ENCODE measurements at regions not wholly inside any gene's neighbourhood (a gene's known extent, or its start where the extent isn't known, plus 50 kb on each side); places are given as distances from the start of the nearest gene placed in this dataset.

DNA sequence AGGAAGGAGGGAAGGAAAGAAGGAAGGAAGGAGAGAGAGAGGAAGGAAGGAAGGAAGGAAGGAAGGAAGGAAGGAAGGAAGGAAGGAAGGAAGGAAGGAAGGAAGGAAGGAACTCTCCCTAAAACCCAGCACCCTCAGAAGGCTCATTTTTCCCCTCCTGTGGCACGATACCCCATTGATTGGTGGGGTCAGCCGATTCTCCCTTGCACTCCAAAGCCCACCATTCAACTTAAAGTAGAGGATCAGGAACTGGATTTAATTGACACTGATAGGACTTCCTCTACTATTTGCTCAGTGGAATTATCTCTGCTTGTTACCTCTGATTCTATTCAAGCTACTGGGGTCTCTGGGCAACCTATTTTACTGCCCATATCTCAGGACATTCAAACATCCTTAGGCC is 199.2 kb upstream of the MAOA start:
- TF ChIP-seq, protein P1, sequence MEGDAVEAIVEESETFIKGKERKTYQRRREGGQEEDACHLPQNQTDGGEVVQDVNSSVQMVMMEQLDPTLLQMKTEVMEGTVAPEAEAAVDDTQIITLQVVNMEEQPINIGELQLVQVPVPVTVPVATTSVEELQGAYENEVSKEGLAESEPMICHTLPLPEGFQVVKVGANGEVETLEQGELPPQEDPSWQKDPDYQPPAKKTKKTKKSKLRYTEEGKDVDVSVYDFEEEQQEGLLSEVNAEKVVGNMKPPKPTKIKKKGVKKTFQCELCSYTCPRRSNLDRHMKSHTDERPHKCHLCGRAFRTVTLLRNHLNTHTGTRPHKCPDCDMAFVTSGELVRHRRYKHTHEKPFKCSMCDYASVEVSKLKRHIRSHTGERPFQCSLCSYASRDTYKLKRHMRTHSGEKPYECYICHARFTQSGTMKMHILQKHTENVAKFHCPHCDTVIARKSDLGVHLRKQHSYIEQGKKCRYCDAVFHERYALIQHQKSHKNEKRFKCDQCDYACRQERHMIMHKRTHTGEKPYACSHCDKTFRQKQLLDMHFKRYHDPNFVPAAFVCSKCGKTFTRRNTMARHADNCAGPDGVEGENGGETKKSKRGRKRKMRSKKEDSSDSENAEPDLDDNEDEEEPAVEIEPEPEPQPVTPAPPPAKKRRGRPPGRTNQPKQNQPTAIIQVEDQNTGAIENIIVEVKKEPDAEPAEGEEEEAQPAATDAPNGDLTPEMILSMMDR (IDR thresholded peaks at IDR 0.05), result no peak

DNA sequence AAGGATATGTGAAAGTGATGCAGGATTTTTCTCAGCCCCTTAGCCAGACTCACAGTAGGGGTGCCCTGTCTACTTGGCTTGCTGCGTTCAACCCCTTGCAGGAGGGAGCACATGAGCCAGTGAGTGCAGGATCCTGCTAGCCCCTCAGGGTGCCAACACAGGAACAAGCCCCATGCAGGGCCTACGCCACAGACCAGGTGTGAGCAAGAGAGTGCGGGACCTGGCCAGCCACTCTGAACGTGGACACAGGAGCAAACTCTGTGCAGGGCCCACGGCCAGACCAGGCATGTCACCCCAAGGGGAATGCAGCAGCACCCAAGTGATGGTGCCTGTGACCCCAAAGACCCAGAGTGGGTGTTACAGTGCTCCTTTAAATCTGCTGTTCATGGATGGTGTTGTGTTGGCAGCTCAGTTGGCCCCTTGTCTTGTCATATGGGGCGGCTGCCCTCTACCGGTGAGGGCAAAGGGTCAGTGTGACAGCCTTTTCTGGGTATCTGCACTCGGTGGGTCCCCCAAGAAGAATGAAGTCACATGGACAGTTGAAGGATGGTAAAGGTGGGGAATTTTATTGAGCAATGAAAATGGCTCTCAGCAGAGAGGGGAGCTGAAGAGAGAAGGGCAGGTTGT is 188.4 kb upstream of the MAOA start:
- Mint-ChIP-seq H3K4me1 (ENCODE audit: low read depth) (no peaks in the 10 kb centered on the region), H3K27ac (ENCODE audit: unreplicated experiment) (no peak overlapping the region), H3K4me3 (ENCODE audit: unreplicated experiment) (no peak overlapping the region), H3K27me3 (ENCODE audit: low read depth) (no peaks in the 10 kb centered on the region), H3K36me3 (ENCODE audit: low read depth) (no peaks in the 10 kb centered on the region), H3K9me3 (ENCODE audit: low read depth) (peaks cover 8% of the 10 kb centered on the region)
- TF ChIP-seq, protein P1 (IDR thresholded peaks at IDR 0.05), result no peak
- DNase-seq (ENCODE audit: low spot score), result peak; percentile 78

More for the DNA sequence above, 199.2 kb upstream of the MAOA start:
- Mint-ChIP-seq H3K4me1 (ENCODE audit: low read depth) (no peaks in the 10 kb centered on the region), H3K27me3 (ENCODE audit: low read depth) (no peaks in the 10 kb centered on the region), H3K36me3 (ENCODE audit: low read depth) (no peaks in the 10 kb centered on the region), H3K4me3 (ENCODE audit: unreplicated experiment) (no peak overlapping the region), H3K9me3 (ENCODE audit: low read depth) (peaks cover 20% of the 10 kb centered on the region), H3K27ac (ENCODE audit: unreplicated experiment) (no peak overlapping the region)
- no peak for DNase-seq (ENCODE audit: low spot score)

DNA sequence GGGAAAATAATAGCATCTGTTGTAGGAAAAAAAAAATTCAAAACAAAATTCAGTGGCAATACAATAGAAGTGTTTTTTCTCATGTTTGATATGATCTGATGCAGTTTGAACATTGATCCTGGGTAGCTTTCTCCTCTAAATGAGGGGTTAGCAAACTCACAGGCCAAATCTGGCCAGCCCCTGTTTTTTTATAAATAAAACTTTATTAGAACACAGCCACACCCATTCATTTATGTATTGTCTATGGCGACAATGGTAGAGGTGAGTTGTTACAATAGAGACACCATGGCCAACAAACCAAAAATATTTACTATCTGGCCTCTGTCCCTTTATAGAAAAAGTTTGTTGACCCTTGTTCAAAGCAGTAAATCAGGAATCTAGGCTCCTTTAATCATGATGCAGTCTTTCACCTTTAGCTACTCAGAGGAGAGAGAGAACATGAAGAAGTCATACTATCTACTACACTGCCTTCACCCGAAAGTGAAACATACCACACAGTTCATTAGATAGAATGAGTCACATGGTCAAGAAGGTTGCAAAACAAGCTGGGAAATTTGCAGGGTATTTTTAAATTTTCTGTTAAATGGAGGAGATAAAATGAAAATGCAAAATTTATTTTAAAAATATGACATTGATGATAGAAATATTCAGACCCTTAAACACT is 186.6 kb upstream of the MAOA start:
- TF ChIP-seq, protein P1 (IDR thresholded peaks at IDR 0.05), result no peak
- no peaks in the 10 kb centered on the region for H3K4me1 Mint-ChIP-seq (ENCODE audit: low read depth)
- no peaks in the 10 kb centered on the region for H3K27me3 Mint-ChIP-seq (ENCODE audit: low read depth)
- DNase-seq (ENCODE audit: low spot score), result no peak
- H3K27ac Mint-ChIP-seq (ENCODE audit: unreplicated experiment), result no peak overlapping the region
- no peak overlapping the region for H3K4me3 Mint-ChIP-seq (ENCODE audit: unreplicated experiment)
- H3K36me3 Mint-ChIP-seq (ENCODE audit: low read depth), result no peaks in the 10 kb centered on the region
- peaks cover 8% of the 10 kb centered on the region for H3K9me3 Mint-ChIP-seq (ENCODE audit: low read depth)

DNA sequence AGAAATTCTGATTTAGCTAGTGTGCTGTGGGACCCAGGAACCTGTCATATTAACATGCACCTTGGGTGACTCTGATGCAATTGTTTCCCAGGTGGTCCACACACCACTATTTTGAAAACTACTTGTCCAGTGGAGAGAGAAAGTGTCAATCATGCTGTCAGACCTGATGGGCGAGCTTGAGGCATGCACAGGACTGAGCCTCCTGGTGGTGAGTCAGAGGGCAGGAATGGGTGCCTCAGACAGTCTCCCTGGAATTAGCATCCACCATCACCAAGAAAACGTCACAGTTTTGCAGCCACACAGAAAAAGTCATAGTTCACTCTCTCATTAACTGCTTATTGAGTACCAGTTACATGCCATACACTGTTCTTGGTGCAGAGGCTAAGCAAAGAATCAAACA is 181.8 kb upstream of the MAOA start:
- H3K4me3 Mint-ChIP-seq (ENCODE audit: unreplicated experiment), result no peak overlapping the region
- DNase-seq (ENCODE audit: low spot score), result no peak
- H3K9me3 Mint-ChIP-seq (ENCODE audit: low read depth), result peaks cover 8% of the 10 kb centered on the region
- H3K4me1 Mint-ChIP-seq (ENCODE audit: low read depth), result no peaks in the 10 kb centered on the region
- TF ChIP-seq, protein P1 (IDR thresholded peaks at IDR 0.05), result no peak
- no peak overlapping the region for H3K27ac Mint-ChIP-seq (ENCODE audit: unreplicated experiment)
- no peaks in the 10 kb centered on the region for H3K27me3 Mint-ChIP-seq (ENCODE audit: low read depth)
- H3K36me3 Mint-ChIP-seq (ENCODE audit: low read depth), result no peaks in the 10 kb centered on the region

DNA sequence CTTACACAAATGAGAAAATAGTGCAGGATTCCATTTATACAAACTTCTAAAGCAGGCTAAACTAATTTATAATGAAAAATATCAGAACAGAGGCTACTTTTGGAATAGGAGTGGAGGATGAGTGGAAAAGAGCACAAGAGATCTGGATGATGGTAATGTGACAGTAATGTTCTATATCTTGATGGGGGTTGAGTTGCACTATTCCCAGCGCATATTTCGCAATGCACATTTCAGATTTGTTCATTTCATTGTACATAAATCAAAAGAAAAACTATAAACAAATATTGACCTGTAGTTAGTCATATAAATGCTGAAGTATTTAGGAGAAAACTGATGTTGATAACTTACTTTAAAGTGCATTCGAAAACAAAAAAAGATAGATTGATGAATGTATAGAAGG is 177.0 kb upstream of the MAOA start:
- Mint-ChIP-seq H3K4me1 (ENCODE audit: low read depth) (no peaks in the 10 kb centered on the region), H3K27me3 (ENCODE audit: low read depth) (no peaks in the 10 kb centered on the region), H3K9me3 (ENCODE audit: low read depth) (no peaks in the 10 kb centered on the region), H3K36me3 (ENCODE audit: low read depth) (no peaks in the 10 kb centered on the region), H3K4me3 (ENCODE audit: unreplicated experiment) (no peak overlapping the region), H3K27ac (ENCODE audit: unreplicated experiment) (no peak overlapping the region)
- DNase-seq (ENCODE audit: low spot score), result no peak
- TF ChIP-seq, protein P1 (IDR thresholded peaks at IDR 0.05), result no peak

All from chondrocyte (in vitro differentiated cells).